ENCODE measurements at regions not wholly inside any gene's neighbourhood (a gene's known extent, or its start where the extent isn't known, plus 50 kb on each side); places are given as distances from the start of the nearest gene placed in this dataset.

- TF ChIP-seq PRPF4 (IDR thresholded peaks at IDR 0.05; ENCODE audit: low read depth, low read length, poor library complexity, severe bottlenecking), result no peak
- no peak for TF ChIP-seq ETV6 (CRISPR knock-in tag; conservative IDR thresholded peaks at IDR 0.05)
- no peak for TF ChIP-seq HHEX (CRISPR knock-in tag; IDR thresholded peaks at IDR 0.05)
- no peak for TF ChIP-seq NFATC3 (CRISPR knock-in tag; IDR thresholded peaks at IDR 0.05)
- TF ChIP-seq TCF7L2 (IDR thresholded peaks at IDR 0.05; ENCODE audit: low read depth, low read length), result no peak
Measured at GRCh38 chr1:95954585-95954984, 720.6 kb downstream of the RWDD3 start.
